Neural cell (in vitro differentiated cells): ENCODE measurements at regions not wholly inside any gene's neighbourhood (a gene's known extent, or its start where the extent isn't known, plus 50 kb on each side); places are given as distances from the start of the nearest gene placed in this dataset.

Experiments used
- H2AFZ ChIP-seq: fragments of 200-600, 300-800 bp; sonication (generic), shearing (Covaris generic); 2 replicates; pipeline ENCODE4 v1.6.0; 2014; ENCODE audit warnings: low read depth, mild to moderate bottlenecking, antibody characterized with exemption, low read length, moderate library complexity
- H3F3A ChIP-seq: fragments of 200-600 bp; shearing (Covaris generic); 2 replicates; pipeline ENCODE4 v1.6.1; 2016; ENCODE audit warnings: mild to moderate bottlenecking, moderate library complexity, mixed read lengths, antibody characterized with exemption, low read length; ENCODE audit not compliant: insufficient read depth, poor library complexity, severe bottlenecking
- H3K27ac ChIP-seq: fragments of 200-600, 300-800 bp; sonication (generic), shearing (Covaris generic); 2 replicates; pipeline ENCODE4 v1.5.1; 2014; ENCODE audit warnings: mild to moderate bottlenecking, low read length, moderate library complexity
- H3K27me3 ChIP-seq: fragments of 300-800, 200-600 bp; sonication (generic), shearing (Covaris generic); 2 replicates; pipeline ENCODE4 v1.6.0; 2014; ENCODE audit warnings: mild to moderate bottlenecking, low read depth, low read length, moderate library complexity; ENCODE audit not compliant: insufficient read depth
- H3K36me3 ChIP-seq: fragments of 300-800, 200-600 bp; sonication (generic), shearing (Covaris generic); 2 replicates; pipeline ENCODE4 v1.5.1; 2014; ENCODE audit warnings: mild to moderate bottlenecking, antibody characterized with exemption, low read length, moderate library complexity; ENCODE audit not compliant: insufficient read depth
- H3K4me2 ChIP-seq: fragments of 300-800, 200-600 bp; sonication (generic), shearing (Covaris generic); 2 replicates; pipeline ENCODE4 v1.6.0; 2014; ENCODE audit warnings: mild to moderate bottlenecking, low read length
- H3K4me3 ChIP-seq: fragments of 300-800, 200-600 bp; sonication (generic), shearing (Covaris generic); 2 replicates; pipeline ENCODE4 v1.5.1; 2014; ENCODE audit warnings: mild to moderate bottlenecking, low read length, moderate library complexity
- H3K79me2 ChIP-seq: fragments of 200-600 bp; shearing (Covaris generic); replicated peaks from 2 replicates; pipeline ENCODE4 v1.6.0; 2014; ENCODE audit warnings: mild to moderate bottlenecking, low read length, moderate library complexity; ENCODE audit not compliant: insufficient read depth
- H3K9ac ChIP-seq: fragments of 300-800, 200-600 bp; sonication (generic), shearing (Covaris generic); 2 replicates; pipeline ENCODE4 v1.6.1; 2016; ENCODE audit warnings: mild to moderate bottlenecking, low read length, mixed read lengths
- H3K9me2 ChIP-seq: fragments of 200-600 bp; shearing (Covaris generic); 2 replicates; pipeline ENCODE4 v1.6.1; 2016; ENCODE audit warnings: mild to moderate bottlenecking, low read length, mixed read lengths; ENCODE audit not compliant: insufficient read depth
- H3K9me3 ChIP-seq: fragments of 200-600, 300-800 bp; sonication (generic), shearing (Covaris generic); 2 replicates; pipeline ENCODE4 v1.6.1; 2016; ENCODE audit warnings: mild to moderate bottlenecking, mixed run types, low read length, moderate library complexity, mixed read lengths
- H4K20me1 ChIP-seq: fragments of 200-600 bp; shearing (Covaris generic); 2 replicates; pipeline ENCODE4 v1.6.1; 2016; ENCODE audit warnings: mild to moderate bottlenecking, mixed run types; ENCODE audit not compliant: insufficient read depth
- CTCF ChIP-seq: fragments of 450-650 bp; IDR thresholded peaks from 2 replicates; pipeline ENCODE4 v1.5.1; 2014; ENCODE audit warnings: antibody characterized with exemption, mild to moderate bottlenecking, moderate library complexity; ENCODE audit not compliant: poor library complexity, severe bottlenecking
- EP300 ChIP-seq: fragments of 450-650 bp; conservative IDR thresholded peaks from 2 replicates; pipeline ENCODE4 v1.6.1; 2014; ENCODE audit warnings: antibody characterized with exemption, mild to moderate bottlenecking, moderate library complexity; ENCODE audit not compliant: poor library complexity, severe bottlenecking
- EZH2 ChIP-seq: fragments of 200-600, 300-800 bp; shearing (Covaris generic), sonication (generic); IDR thresholded peaks from 2 replicates; pipeline ENCODE4 v1.6.1; 2014; ENCODE audit warnings: antibody characterized with exemption, low read length, borderline replicate concordance, mild to moderate bottlenecking; ENCODE audit not compliant: insufficient read depth, poor library complexity, severe bottlenecking
- MXI1 ChIP-seq: fragments of 450-650 bp; conservative IDR thresholded peaks from 2 replicates; pipeline ENCODE4 v1.6.1; 2014; ENCODE audit warnings: antibody characterized with exemption, mild to moderate bottlenecking; ENCODE audit not compliant: poor library complexity, severe bottlenecking
- POLR2AphosphoS5 ChIP-seq: IDR thresholded peaks from 2 replicates; pipeline ENCODE4 v1.6.1; 2012
- RAD21 ChIP-seq: fragments of 450-650 bp; conservative IDR thresholded peaks from 2 replicates; pipeline ENCODE4 v1.6.1; 2014; ENCODE audit warnings: antibody characterized with exemption, mild to moderate bottlenecking, moderate library complexity
- REST ChIP-seq: IDR thresholded peaks from 2 replicates; pipeline ENCODE4 v1.6.1; 2012; ENCODE audit warnings: borderline replicate concordance
- SMC3 ChIP-seq: fragments of 450-650 bp; conservative IDR thresholded peaks from 2 replicates; pipeline ENCODE4 v1.6.1; 2014; ENCODE audit warnings: antibody characterized with exemption, mild to moderate bottlenecking, moderate library complexity; ENCODE audit not compliant: poor library complexity
- TAF1 ChIP-seq: IDR thresholded peaks from 2 replicates; pipeline ENCODE4 v1.6.1; 2012; ENCODE audit warnings: low read depth

DNA sequence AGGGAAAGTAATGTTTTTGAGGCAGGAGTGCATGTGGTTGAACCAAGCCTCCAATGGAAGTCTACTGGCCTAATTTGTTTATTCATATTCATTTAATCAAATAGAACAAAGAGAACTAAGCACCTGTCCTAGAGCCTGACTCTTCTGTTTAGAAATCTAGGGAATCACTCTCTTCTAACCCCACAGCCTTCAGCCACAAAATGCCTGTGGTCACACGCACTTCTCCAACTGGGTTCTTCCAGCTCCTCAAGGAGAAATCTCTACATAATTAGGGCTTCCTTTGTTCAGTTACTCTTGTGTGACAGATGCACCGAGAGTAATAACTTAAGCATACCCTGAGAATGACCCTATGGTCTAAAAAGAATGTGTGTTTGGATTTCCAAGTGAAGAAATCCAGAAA, 133.7 kb upstream of the NAMPT start:
- Histone ChIP-seq H3K36me3 (no peaks in the 10 kb centered on the region), H3K9me3 (no peaks in the 10 kb centered on the region), H3K9ac (no peak overlapping the region), H2AFZ (no peak overlapping the region), H4K20me1 (no peaks in the 10 kb centered on the region), H3K27me3 (no peaks in the 10 kb centered on the region), H3F3A (no peaks in the 10 kb centered on the region), H3K4me3 (no peak overlapping the region), H3K4me2 (no peak overlapping the region), H3K79me2 (no peaks in the 10 kb centered on the region), H3K27ac (no peak overlapping the region), H3K9me2 (no peaks in the 10 kb centered on the region)
- TF ChIP-seq POLR2AphosphoS5 (no peak), CTCF (no peak), RAD21 (no peak), EZH2 (no peak), TAF1 (no peak), MXI1 (no peak), REST (no peak), EP300 (no peak), SMC3 (no peak)

- H3K4me3 ChIP-seq = no peak overlapping the region
- no peak for TF ChIP-seq POLR2AphosphoS5
- no peak for TF ChIP-seq TAF1
- no peak for TF ChIP-seq MXI1
- no peak for TF ChIP-seq REST
- TF ChIP-seq EZH2 = no peak
- TF ChIP-seq RAD21 = no peak
- TF ChIP-seq CTCF = no peak
- no peak for TF ChIP-seq EP300
- TF ChIP-seq SMC3 = no peak
Observed at GRCh38 chr7:106418094-106418493, 133.3 kb upstream of the NAMPT start.

More at GRCh38 chr7:106418094-106418493, 133.3 kb upstream of the NAMPT start:
- no peaks in the 10 kb centered on the region for H3K27me3 ChIP-seq
- no peaks in the 10 kb centered on the region for H3K79me2 ChIP-seq
- H3K9me3 ChIP-seq = no peaks in the 10 kb centered on the region
- no peak overlapping the region for H3K9ac ChIP-seq
- no peaks in the 10 kb centered on the region for H3F3A ChIP-seq
- H3K27ac ChIP-seq = no peak overlapping the region
- H3K36me3 ChIP-seq = no peaks in the 10 kb centered on the region
- no peaks in the 10 kb centered on the region for H3K9me2 ChIP-seq
- H2AFZ ChIP-seq = no peak overlapping the region
- no peak overlapping the region for H3K4me2 ChIP-seq
- no peaks in the 10 kb centered on the region for H4K20me1 ChIP-seq
